HG03135 (cell line): ENCODE measurements at regions not wholly inside any gene's neighbourhood (a gene's known extent, or its start where the extent isn't known, plus 50 kb on each side); places are given as distances from the start of the nearest gene placed in this dataset.
"Not testable (repeated sequence)": the region's sequence is repeated elsewhere in the genome, so short reads cannot be mapped to it uniquely, and the experiment has no call there.

ENCODE experiments used
- ATAC-seq: cut with Tn5 transposase; IDR thresholded peaks from one replicate; pipeline ENCODE4 v1.9.1; 2021; ENCODE audit warnings: mild to moderate bottlenecking, moderate library complexity; ENCODE audit not compliant: unreplicated experiment

GRCh38 chr16:29153307-29153706, 168.5 kb downstream of the LAT start:
- ATAC-seq, result not testable (repeated sequence)

GRCh38 chr16:29152544-29153031, 167.7 kb downstream of the LAT start:
- ATAC-seq, result not testable (repeated sequence)

- ATAC-seq, result no peak
Measured at GRCh38 chr16:29151317-29151716, 166.5 kb downstream of the LAT start.

- not testable (repeated sequence) for ATAC-seq
Measured at GRCh38 chr16:29149912-29150311, 165.1 kb downstream of the LAT start.

GRCh38 chr16:29148867-29149272, 164.0 kb downstream of the LAT start:
- ATAC-seq, result no peak

GRCh38 chr16:29148131-29148691, 163.4 kb downstream of the LAT start:
- ATAC-seq, result no peak

- not testable (repeated sequence) for ATAC-seq
Measured at GRCh38 chr16:29147710-29148109, 162.9 kb downstream of the LAT start.

- not testable (repeated sequence) for ATAC-seq
Measured at GRCh38 chr16:29146808-29147643, 162.2 kb downstream of the LAT start.

- no peak for ATAC-seq
Measured at GRCh38 chr16:29146266-29146665, 161.4 kb downstream of the LAT start.

GRCh38 chr16:29145486-29146225, 160.8 kb downstream of the LAT start:
- not testable (repeated sequence) for ATAC-seq

- ATAC-seq, result not testable (repeated sequence)
Measured at GRCh38 chr16:29145086-29145485, 160.2 kb downstream of the LAT start.

GRCh38 chr16:29144669-29145062, 159.8 kb downstream of the LAT start:
- ATAC-seq, result not testable (repeated sequence)

- not testable (repeated sequence) for ATAC-seq
Measured at GRCh38 chr16:29143739-29144668, 159.2 kb downstream of the LAT start.

GRCh38 chr16:29142506-29142905, 157.7 kb downstream of the LAT start:
- ATAC-seq, result not testable (repeated sequence)

- no peak for ATAC-seq
Measured at GRCh38 chr16:29141586-29142324, 156.9 kb downstream of the LAT start.

- not testable (repeated sequence) for ATAC-seq
Measured at GRCh38 chr16:29141121-29141520, 156.3 kb downstream of the LAT start.

GRCh38 chr16:29139901-29140855, 155.3 kb downstream of the LAT start:
- not testable (repeated sequence) for ATAC-seq

GRCh38 chr16:29139261-29139802, 154.5 kb downstream of the LAT start:
- no peak for ATAC-seq
